SU-DHL-6 (cell line): ENCODE measurements at regions not wholly inside any gene's neighbourhood (a gene's known extent, or its start where the extent isn't known, plus 50 kb on each side); places are given as distances from the start of the nearest gene placed in this dataset.

Experiments
- H2AFZ ChIP-seq: fragments of 200-600 bp; sonication (generic); 2 replicates; pipeline ENCODE4 v1.6.1; 2014; ENCODE audit warnings: low read depth, mild to moderate bottlenecking, moderate library complexity, mixed read lengths, antibody characterized with exemption, low read length; ENCODE audit not compliant: severe bottlenecking
- H3F3A ChIP-seq: fragments of 200-600 bp; shearing (Covaris generic); 2 replicates; pipeline ENCODE4 v1.6.0; 2016; ENCODE audit warnings: antibody characterized with exemption, mild to moderate bottlenecking; ENCODE audit not compliant: insufficient read depth
- H3K27ac ChIP-seq: fragments of 200-600 bp; sonication (generic); 2 replicates; pipeline ENCODE4 v1.5.1; 2016; ENCODE audit warnings: low read depth, mild to moderate bottlenecking, low read length, moderate library complexity, mixed read lengths
- H3K27me3 ChIP-seq: fragments of 200-600 bp; sonication (generic), shearing (Covaris generic); 2 replicates; pipeline ENCODE4 v1.6.0; 2014; ENCODE audit warnings: mild to moderate bottlenecking, low read length
- H3K36me3 ChIP-seq: fragments of 200-600 bp; sonication (generic); 2 replicates; pipeline ENCODE4 v1.6.1; 2014; ENCODE audit warnings: mild to moderate bottlenecking, low read length, mixed read lengths
- H3K4me2 ChIP-seq: fragments of 300-600, 200-600 bp; shearing (Covaris generic), sonication (generic); 2 replicates; pipeline ENCODE4 v1.6.0; 2014; ENCODE audit warnings: low read length, low read depth, mild to moderate bottlenecking; ENCODE audit not compliant: poor library complexity, severe bottlenecking
- H3K4me3 ChIP-seq: fragments of 200-600 bp; sonication (generic); 2 replicates; pipeline ENCODE4 v1.5.1; 2014; ENCODE audit warnings: antibody characterized with exemption, low read length, mild to moderate bottlenecking, mixed read lengths; ENCODE audit not compliant: insufficient read depth, poor library complexity, severe bottlenecking
- H3K79me2 ChIP-seq: fragments of 200-600 bp; sonication (generic); 2 replicates; pipeline ENCODE4 v1.6.1; 2014; ENCODE audit warnings: mild to moderate bottlenecking, low read length, moderate library complexity; ENCODE audit not compliant: insufficient read depth
- H3K9ac ChIP-seq: fragments of 200-600 bp; sonication (generic); 2 replicates; pipeline ENCODE4 v1.7.0; 2014; ENCODE audit warnings: mild to moderate bottlenecking, low read length
- H3K9me2 ChIP-seq: fragments of 200-600 bp; sonication (generic); replicated peaks from 2 replicates; pipeline ENCODE4 v1.6.1; 2014; ENCODE audit warnings: low read length; ENCODE audit not compliant: insufficient read depth
- H3K9me3 ChIP-seq: fragments of 200-600 bp; sonication (generic); 2 replicates; pipeline ENCODE4 v1.6.1; 2014; ENCODE audit warnings: low read length, mixed read lengths; ENCODE audit not compliant: insufficient read depth
- H4K20me1 ChIP-seq: fragments of 200-600 bp; sonication (generic); 2 replicates; pipeline ENCODE4 v1.6.1; 2014; ENCODE audit warnings: low read depth, mild to moderate bottlenecking, antibody characterized with exemption, low read length, moderate library complexity, mixed read lengths
- CTCF ChIP-seq: fragments of 200-600 bp; sonication (generic); IDR thresholded peaks from one replicate; pipeline ENCODE4 v1.5.1; 2017; ENCODE audit warnings: antibody characterized with exemption, mild to moderate bottlenecking, low read length, moderate library complexity; ENCODE audit not compliant: insufficient read depth, poor library complexity, severe bottlenecking
- EZH2phosphoT487 ChIP-seq: fragments of 200-600 bp; sonication (generic), shearing (Covaris generic); conservative IDR thresholded peaks from 2 replicates; pipeline ENCODE4 v1.6.1; 2018; ENCODE audit warnings: mild to moderate bottlenecking, antibody characterized with exemption, low read length, moderate library complexity, mixed read lengths

GRCh38 chr2:12004713-12005112 is 258.3 kb downstream of the LPIN1 start:
- Histone ChIP-seq H3F3A (peaks cover 51% of the 10 kb centered on the region), H3K4me2 (peak overlapping the region; percentile 98), H2AFZ (no peak overlapping the region), H3K79me2 (peaks cover 7% of the 10 kb centered on the region; the same call in 1 of the 2 replicates), H3K9me3 (no peaks in the 10 kb centered on the region), H3K27me3 (no peaks in the 10 kb centered on the region), H3K9me2 (no peaks in the 10 kb centered on the region), H4K20me1 (no peaks in the 10 kb centered on the region), H3K4me3 (no peak overlapping the region), H3K36me3 (no peaks in the 10 kb centered on the region), H3K27ac (peak overlapping the region; percentile 97), H3K9ac (peak overlapping the region; percentile 67)
- no peak for TF ChIP-seq CTCF
- no peak for TF ChIP-seq EZH2phosphoT487

- no peaks in the 10 kb centered on the region for H4K20me1 ChIP-seq
- H3F3A ChIP-seq = peaks cover 59% of the 10 kb centered on the region
- no peak for TF ChIP-seq EZH2phosphoT487
- no peak for TF ChIP-seq CTCF
- no peaks in the 10 kb centered on the region for H3K27me3 ChIP-seq
- H3K36me3 ChIP-seq = no peaks in the 10 kb centered on the region
- H3K4me2 ChIP-seq = peak overlapping the region; percentile 98
- no peaks in the 10 kb centered on the region for H3K9me2 ChIP-seq
- no peak overlapping the region for H2AFZ ChIP-seq
- H3K9ac ChIP-seq = peak overlapping the region; percentile 67
- H3K79me2 ChIP-seq = peaks cover 11% of the 10 kb centered on the region; the same call in 1 of the 2 replicates
- no peaks in the 10 kb centered on the region for H3K9me3 ChIP-seq
- peak overlapping the region; percentile 97 for H3K27ac ChIP-seq
- H3K4me3 ChIP-seq = no peak overlapping the region
Observed at GRCh38 chr2:12005886-12006681, 259.7 kb downstream of the LPIN1 start.

GRCh38 chr2:12006850-12007249 is 260.4 kb downstream of the LPIN1 start:
- H3K9ac ChIP-seq = peak overlapping the region; percentile 67
- H3K27me3 ChIP-seq = no peaks in the 10 kb centered on the region
- no peaks in the 10 kb centered on the region for H3K9me2 ChIP-seq
- peak overlapping the region; percentile 98 for H3K4me2 ChIP-seq
- no peak for TF ChIP-seq EZH2phosphoT487
- TF ChIP-seq CTCF = no peak
- H2AFZ ChIP-seq = no peak overlapping the region
- no peak overlapping the region for H3K4me3 ChIP-seq
- H4K20me1 ChIP-seq = no peaks in the 10 kb centered on the region
- peaks cover 64% of the 10 kb centered on the region for H3F3A ChIP-seq
- peaks cover 11% of the 10 kb centered on the region; the same call in 1 of the 2 replicates for H3K79me2 ChIP-seq
- H3K9me3 ChIP-seq = no peaks in the 10 kb centered on the region
- peak overlapping the region; percentile 97 for H3K27ac ChIP-seq
- no peaks in the 10 kb centered on the region for H3K36me3 ChIP-seq
